HepG2 (cell line): ENCODE measurements at regions not wholly inside any gene's neighbourhood (a gene's known extent, or its start where the extent isn't known, plus 50 kb on each side); places are given as distances from the start of the nearest gene placed in this dataset.

Source experiments
- ATAC-seq: fragments of 200-7000 bp; cut with Tn5 transposase; 3 replicates; pipeline ENCODE4 v1.9.1; 2020; ENCODE audit warnings: mild to moderate bottlenecking, moderate library complexity
- BruUV-seq: library from RNA; stranded (reverse); fragments of 400-500 nt; replicated peaks from 2 replicates; lab custom pipeline; 2021; lab: Mats Ljungman, UMichigan
- CTCF ChIA-PET: fragments of 300-600 bp; formaldehyde crosslinking; extraction: SDS; loops from one replicate; lab custom pipeline; 2021; ENCODE audit warnings: low total read pairs, inconsistent platforms, low intra/inter-chr PET ratio; lab: Yijun Ruan, JAX
- POLR2A ChIA-PET: fragments of 350-600 bp; sonication (Branson Sonifier 250); formaldehyde crosslinking; loops from one replicate; lab custom pipeline; 2020; ENCODE audit warnings: antibody characterized with exemption, inconsistent platforms; lab: Yijun Ruan, JAX
- DNase-seq: peaks from one replicate; pipeline ENCODE4 v3.0.0-alpha.2; 2015; ENCODE audit warnings: low spot score
- FAIRE-seq: peaks from 3 replicates; lab custom pipeline; 2011; peaks lifted over from hg19 to GRCh38; lab: Jason Lieb, UNC
- H2AFZ ChIP-seq: one replicate; pipeline ENCODE4 v1.6.1; 2011; ENCODE audit warnings: low read length, inconsistent platforms
- H3K27ac ChIP-seq: fragments of 300-600 bp; 3 replicates; pipeline ENCODE4 v1.8.0; 2011; ENCODE audit warnings: mixed run types, mild to moderate bottlenecking, mixed read lengths, low read length, inconsistent platforms; ENCODE audit not compliant: insufficient read depth; ENCODE audit errors: extremely low read length
- H3K27me3 ChIP-seq, 2 experiments: fragments of 200-600 bp in 1 of 2; 2 replicates in 1 of 2; 3 replicates in 1 of 2; pipeline versions ENCODE4 v1.6.0 to v1.8.0; 2011; ENCODE audit warnings: low read length in 2 of 2, mild to moderate bottlenecking in 2 of 2, moderate library complexity in 2 of 2, inconsistent platforms in 1 of 2; ENCODE audit not compliant: insufficient read depth in 2 of 2, control insufficient read depth in 1 of 2
- H3K36me3 ChIP-seq, 2 experiments: fragments of 200-600 bp in 1 of 2; replicated peaks in 1 of 2; 2 replicates in 1 of 2; 3 replicates in 1 of 2; pipeline versions ENCODE4 v1.5.1 to v1.8.0; 2011; ENCODE audit warnings: low read length in 2 of 2, inconsistent platforms in 1 of 2; ENCODE audit not compliant: insufficient read depth in 2 of 2, control insufficient read depth in 1 of 2
- H3K4me1 ChIP-seq: 2 replicates; pipeline ENCODE4 v1.5.1; 2012; ENCODE audit warnings: low read length, inconsistent platforms; ENCODE audit not compliant: insufficient read depth
- H3K4me2 ChIP-seq: 2 replicates; pipeline ENCODE4 v1.6.0; 2011; ENCODE audit warnings: low read depth, low read length, inconsistent platforms
- H3K4me3 ChIP-seq, 3 experiments: fragments of 200-600 bp in 1 of 3; sonication (generic), shearing (Covaris generic) in 1 of 3; replicated peaks in 1 of 3; 2 replicates each; pipeline ENCODE4 v1.5.1; 2011 to 2016; ENCODE audit warnings: low read length in 3 of 3, inconsistent platforms in 2 of 3, low read depth in 2 of 3, mild to moderate bottlenecking in 2 of 3, control low read depth in 1 of 3, mixed read lengths in 1 of 3; ENCODE audit not compliant: insufficient read depth in 1 of 3
- H3K79me2 ChIP-seq: one replicate; pipeline ENCODE4 v1.6.1; 2011; ENCODE audit warnings: low read length, inconsistent platforms; ENCODE audit not compliant: insufficient read depth
- H3K9ac ChIP-seq: 2 replicates; pipeline ENCODE4 v1.6.0; 2011; ENCODE audit warnings: mild to moderate bottlenecking, low read depth, low read length, inconsistent platforms; ENCODE audit not compliant: insufficient read depth
- H3K9me3 ChIP-seq: 2 replicates; pipeline ENCODE4 v1.5.1; 2012; ENCODE audit warnings: mild to moderate bottlenecking, low read length
- H4K20me1 ChIP-seq: 2 replicates; pipeline ENCODE4 v1.6.0; 2011; ENCODE audit warnings: inconsistent platforms, mild to moderate bottlenecking, low read length, moderate library complexity; ENCODE audit not compliant: insufficient read depth
- CEBPB ChIP-seq: IDR thresholded peaks from 2 replicates; pipeline ENCODE4 v1.6.1; 2011; ENCODE audit warnings: low read depth, low read length, improper control_type of control experiment, borderline replicate concordance
- DZIP1 ChIP-seq: sonication (generic); formaldehyde crosslinking; IDR thresholded peaks from 2 replicates; pipeline ENCODE4 v1.5.0; 2020; ENCODE audit warnings: mild to moderate bottlenecking, missing genetic modification reagents
- MAFG ChIP-seq: sonication (generic); formaldehyde crosslinking; IDR thresholded peaks from 2 replicates; pipeline ENCODE4 v1.5.1; 2020; ENCODE audit warnings: mild to moderate bottlenecking, missing genetic modification reagents
- TBL1XR1 ChIP-seq: fragments of 150-350 bp; IDR thresholded peaks from 2 replicates; pipeline ENCODE4 v1.6.1; 2014; ENCODE audit warnings: borderline replicate concordance, low read length; ENCODE audit not compliant: partially characterized antibody
- ZIK1 ChIP-seq: sonication (generic); formaldehyde crosslinking; IDR thresholded peaks from 2 replicates; pipeline ENCODE4 v1.5.0; 2020; ENCODE audit warnings: mild to moderate bottlenecking, low read depth, missing genetic modification reagents, borderline replicate concordance
- ZNF350 ChIP-seq: sonication (generic); formaldehyde crosslinking; IDR thresholded peaks from 2 replicates; pipeline ENCODE4 v1.4.0; 2020; ENCODE audit warnings: mild to moderate bottlenecking, low read depth, missing genetic modification reagents, borderline replicate concordance
- ZNF432 ChIP-seq: sonication (generic); formaldehyde crosslinking; IDR thresholded peaks from 2 replicates; pipeline ENCODE4 v1.5.0; 2020; ENCODE audit warnings: missing genetic modification reagents, mild to moderate bottlenecking, borderline replicate concordance
- ZSCAN20 ChIP-seq: sonication (generic); formaldehyde crosslinking; IDR thresholded peaks from 2 replicates; pipeline ENCODE4 v1.4.0; 2020; ENCODE audit warnings: missing genetic modification reagents, mild to moderate bottlenecking, borderline replicate concordance
- WGBS: methylation state at CpG from one replicate; pipeline ENCODE4 v1.1.6; 2017; ENCODE audit warnings: low lambda C conversion rate; 5-methylcytosine and 5-hydroxymethylcytosine counted together
- in situ Hi-C: cut with HindIII; loops from 2 replicates; pipeline ENCODE4 v1.10.0; 2017; ENCODE audit warnings: low pct_unique_long_range_greater_than_20kb; ENCODE audit not compliant: extremely low pct_ligation_motif_present
- intact Hi-C: fragments of 100-400 bp; cut with micrococcal nuclease; formaldehyde crosslinking; loops from one replicate; pipeline ENCODE4 v1.10.0; 2022; ENCODE audit not compliant: unreplicated experiment

GRCh38 chr5:24854850-24855249 is 210.1 kb upstream of the CDH10 start:
- Histone ChIP-seq H3K9me3 (peaks cover 61% of the 10 kb centered on the region), H3K9ac (no peak overlapping the region), H3K4me3 (no peak overlapping the region), H3K79me2 (no peaks in the 10 kb centered on the region), H4K20me1 (no peaks in the 10 kb centered on the region), H3K36me3 (no peaks in the 10 kb centered on the region), H3K4me2 (no peak overlapping the region), H2AFZ (no peak overlapping the region), H3K27ac (no peak overlapping the region), H3K27me3 (no peaks in the 10 kb centered on the region), H3K4me1 (no peaks in the 10 kb centered on the region)
- FAIRE-seq, result no peak
- in situ Hi-C loops (no loop called here), intact Hi-C loops (no loop called here)
- WGBS, result 25% methylated on average over 1 of the region's 1 CpG
- ATAC-seq, result no peak
- ChIA-PET CTCF (no interaction called here), POLR2A (no interaction called here)
- TF ChIP-seq MAFG (CRISPR knock-in tag), result no peak
- no peak for TF ChIP-seq DZIP1 (CRISPR knock-in tag)
- TF ChIP-seq CEBPB, result peak; percentile 22; the same call in 1 of the 2 replicates
- TF ChIP-seq ZSCAN20, result no peak
- no peak for TF ChIP-seq TBL1XR1
- no peak for TF ChIP-seq ZNF432
- TF ChIP-seq ZNF350 (CRISPR knock-in tag), result no peak
- TF ChIP-seq ZIK1 (CRISPR knock-in tag), result no peak
- BruUV-seq, result no TSS peak
- DNase-seq, result no peak
